HepG2 (cell line): ENCODE measurements at regions not wholly inside any gene's neighbourhood (a gene's known extent, or its start where the extent isn't known, plus 50 kb on each side); places are given as distances from the start of the nearest gene placed in this dataset.
A peak's percentile ranks its signal among the peaks of the same experiment; 100 is the strongest.

ENCODE experiments used
- ARNTL ChIP-seq: sonication (generic); formaldehyde crosslinking; IDR thresholded peaks from 2 replicates; pipeline ENCODE4 v1.4.0; 2020; ENCODE audit warnings: mild to moderate bottlenecking, missing genetic modification reagents
- BCL6 ChIP-seq: IDR thresholded peaks from 2 replicates; pipeline ENCODE4 v1.6.1; 2016; ENCODE audit warnings: missing genetic modification reagents, missing compliant biosample characterization
- EP300 ChIP-seq, 3 experiments: sonication (generic) in 1 of 3; formaldehyde crosslinking in 1 of 3; IDR thresholded peaks; 2 replicates each; pipeline versions ENCODE4 v1.5.1 to v1.6.1; 2011 to 2020; ENCODE audit warnings: low read depth in 2 of 3, low read length in 2 of 3, borderline replicate concordance in 1 of 3, improper control_type of control experiment in 1 of 3, mild to moderate bottlenecking in 1 of 3, missing genetic modification reagents in 1 of 3, moderate library complexity in 1 of 3
- HNF4G ChIP-seq, 2 experiments: sonication (generic) in 1 of 2; formaldehyde crosslinking in 1 of 2; IDR thresholded peaks; 2 replicates each; pipeline versions ENCODE4 v1.4.0 to v1.6.1; 2011 to 2020; ENCODE audit warnings: borderline replicate concordance in 2 of 2, low read depth in 2 of 2, mild to moderate bottlenecking in 2 of 2, low read length in 1 of 2, missing genetic modification reagents in 1 of 2, moderate library complexity in 1 of 2
- IKZF1 ChIP-seq: fragments of 450-650 bp; IDR thresholded peaks from 2 replicates; pipeline ENCODE4 v1.7.1; 2016
- NFE2L1 ChIP-seq: sonication (generic); formaldehyde crosslinking; IDR thresholded peaks from 2 replicates; pipeline ENCODE4 v1.4.0; 2020; ENCODE audit warnings: missing genetic modification reagents, mild to moderate bottlenecking, borderline replicate concordance
- NR2F6 ChIP-seq, 2 experiments: IDR thresholded peaks; 2 replicates each; pipeline ENCODE4 v1.6.1; 2016; ENCODE audit warnings: antibody characterized with exemption in 1 of 2, mild to moderate bottlenecking in 1 of 2
- SRSF4 ChIP-seq: fragments of 200-400 bp; formaldehyde crosslinking; IDR thresholded peaks from one replicate; pipeline ENCODE4 v1.6.1; 2018; ENCODE audit warnings: mild to moderate bottlenecking, low read depth, low read length, moderate library complexity; ENCODE audit not compliant: poor library complexity, severe bottlenecking
- TAF1 ChIP-seq: sonication (generic); formaldehyde crosslinking; IDR thresholded peaks from 2 replicates; pipeline ENCODE4 v1.4.0; 2020; ENCODE audit warnings: missing genetic modification reagents
- YY1 ChIP-seq: IDR thresholded peaks from 2 replicates; pipeline ENCODE4 v1.6.1; 2011; ENCODE audit warnings: low read length, low read depth, moderate library complexity, mild to moderate bottlenecking; ENCODE audit not compliant: insufficient read depth, insufficient replicate concordance
- ZNF501 ChIP-seq: sonication (generic); formaldehyde crosslinking; IDR thresholded peaks from 2 replicates; pipeline ENCODE4 v1.5.1; 2020; ENCODE audit warnings: mild to moderate bottlenecking, moderate library complexity, missing genetic modification reagents
- ZNF775 ChIP-seq: sonication (generic); formaldehyde crosslinking; IDR thresholded peaks from 2 replicates; pipeline ENCODE4 v1.4.0; 2020; ENCODE audit warnings: missing genetic modification reagents, mild to moderate bottlenecking, moderate library complexity, borderline replicate concordance
- TF ChIP-seq, protein P1 (sequence below), 2 experiments: sonication (generic) in 1 of 2; formaldehyde crosslinking in 1 of 2; IDR thresholded peaks; 2 replicates each; pipeline versions ENCODE4 v1.4.0 to v1.6.1; 2016 to 2020; ENCODE audit warnings: borderline replicate concordance in 1 of 2, low read depth in 1 of 2, mild to moderate bottlenecking in 1 of 2, missing genetic modification reagents in 1 of 2
- TF ChIP-seq, protein P2 (sequence below): sonication (generic); formaldehyde crosslinking; IDR thresholded peaks from 2 replicates; pipeline ENCODE4 v1.8.0; 2022; ENCODE audit warnings: missing genetic modification reagents, low read depth, mild to moderate bottlenecking, borderline replicate concordance
- TF ChIP-seq, protein P3 (sequence below): sonication (generic); formaldehyde crosslinking; conservative IDR thresholded peaks from 2 replicates; pipeline ENCODE4 v1.4.0; 2020; ENCODE audit warnings: mild to moderate bottlenecking, missing genetic modification reagents, moderate library complexity
- TF ChIP-seq, protein P4 (sequence below): sonication (generic); formaldehyde crosslinking; IDR thresholded peaks from 2 replicates; pipeline ENCODE4 v1.5.0; 2020; ENCODE audit warnings: missing genetic modification reagents, mild to moderate bottlenecking, borderline replicate concordance

DNA sequence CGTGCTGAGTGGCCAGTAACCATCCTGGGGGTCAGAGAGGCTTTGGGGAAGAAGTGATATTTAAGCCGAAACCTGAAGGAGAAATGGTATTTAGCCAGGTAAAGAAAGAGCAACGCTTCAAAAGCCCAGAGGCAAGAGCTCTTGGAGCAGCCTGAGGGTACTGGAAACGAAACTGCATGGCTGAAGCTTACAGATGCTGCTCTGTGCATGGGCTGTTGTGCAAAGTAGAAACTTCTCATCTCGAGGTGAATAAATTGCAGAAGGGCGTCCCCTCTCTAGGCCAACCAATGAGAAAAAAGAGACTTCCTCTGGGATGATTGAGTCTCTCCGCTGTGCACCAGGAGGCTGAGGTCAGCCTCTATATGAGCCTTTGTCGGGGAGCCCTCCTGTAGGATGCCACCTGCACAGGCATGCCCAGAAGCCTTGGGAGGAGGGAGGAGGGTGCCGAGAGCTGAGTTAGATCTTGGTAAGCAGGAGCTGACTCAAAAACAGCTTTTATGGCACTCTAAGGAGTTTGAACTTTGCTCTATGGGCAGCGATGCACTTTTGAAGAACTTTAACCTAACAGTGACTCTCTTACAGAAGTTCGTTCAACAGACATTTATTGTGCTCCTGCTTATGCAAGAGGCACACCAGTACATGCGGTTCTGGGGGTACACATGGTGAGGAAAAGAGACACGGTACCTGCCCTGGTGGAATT lies 61.6 kb upstream of the EDN1 start (continued):
- TF ChIP-seq, protein P1, sequence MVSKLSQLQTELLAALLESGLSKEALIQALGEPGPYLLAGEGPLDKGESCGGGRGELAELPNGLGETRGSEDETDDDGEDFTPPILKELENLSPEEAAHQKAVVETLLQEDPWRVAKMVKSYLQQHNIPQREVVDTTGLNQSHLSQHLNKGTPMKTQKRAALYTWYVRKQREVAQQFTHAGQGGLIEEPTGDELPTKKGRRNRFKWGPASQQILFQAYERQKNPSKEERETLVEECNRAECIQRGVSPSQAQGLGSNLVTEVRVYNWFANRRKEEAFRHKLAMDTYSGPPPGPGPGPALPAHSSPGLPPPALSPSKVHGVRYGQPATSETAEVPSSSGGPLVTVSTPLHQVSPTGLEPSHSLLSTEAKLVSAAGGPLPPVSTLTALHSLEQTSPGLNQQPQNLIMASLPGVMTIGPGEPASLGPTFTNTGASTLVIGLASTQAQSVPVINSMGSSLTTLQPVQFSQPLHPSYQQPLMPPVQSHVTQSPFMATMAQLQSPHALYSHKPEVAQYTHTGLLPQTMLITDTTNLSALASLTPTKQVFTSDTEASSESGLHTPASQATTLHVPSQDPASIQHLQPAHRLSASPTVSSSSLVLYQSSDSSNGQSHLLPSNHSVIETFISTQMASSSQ (IDR thresholded peaks at IDR 0.05; ENCODE audit: low read depth): no peak
- TF ChIP-seq, protein P1 (CRISPR knock-in tag; IDR thresholded peaks at IDR 0.05; ENCODE audit: borderline replicate concordance): no peak
- TF ChIP-seq, protein P2, sequence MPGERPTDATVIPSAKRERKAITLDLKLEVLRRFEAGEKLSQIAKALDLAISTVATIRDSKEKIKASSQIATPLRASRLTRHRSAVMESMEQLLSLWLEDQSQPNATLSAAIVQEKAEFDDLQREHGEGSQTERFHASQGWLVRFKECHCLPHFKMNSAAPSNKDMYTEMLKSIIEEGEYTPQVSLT (CRISPR knock-in tag): no peak
- TF ChIP-seq NFE2L1 (no peak), EP300 (IDR thresholded peaks at IDR 0.05; ENCODE audit: low read depth in 2 of 2, low read length in 2 of 2) (peak in 1 of 2 experiments; percentile 34; a peak in 1 of 4 replicates), EP300 (CRISPR knock-in tag; IDR thresholded peaks at IDR 0.05; ENCODE audit: borderline replicate concordance) (no peak), ARNTL (CRISPR knock-in tag) (0 out of 2 replicates have a peak, but pooled peaks have one; percentile 29), YY1 (no peak), TAF1 (CRISPR knock-in tag) (no peak), SRSF4 (no peak), HNF4G (IDR thresholded peaks at IDR 0.05; ENCODE audit: borderline replicate concordance, low read depth, low read length) (0 out of 2 replicates have a peak, but pooled peaks have one; percentile 50), HNF4G (CRISPR knock-in tag; IDR thresholded peaks at IDR 0.05; ENCODE audit: borderline replicate concordance, low read depth) (0 out of 2 replicates have a peak, but pooled peaks have one; percentile 23), IKZF1 (no peak), BCL6 (CRISPR knock-in tag) (peak; percentile 69), NR2F6 (IDR thresholded peaks at IDR 0.05) (peak; percentile 27; the same call in 1 of the 2 replicates), NR2F6 (CRISPR knock-in tag; IDR thresholded peaks at IDR 0.05) (no peak), ZNF775 (CRISPR knock-in tag) (no peak), ZNF501 (0 out of 2 replicates have a peak, but pooled peaks have one; percentile 33)
- TF ChIP-seq, protein P3, sequence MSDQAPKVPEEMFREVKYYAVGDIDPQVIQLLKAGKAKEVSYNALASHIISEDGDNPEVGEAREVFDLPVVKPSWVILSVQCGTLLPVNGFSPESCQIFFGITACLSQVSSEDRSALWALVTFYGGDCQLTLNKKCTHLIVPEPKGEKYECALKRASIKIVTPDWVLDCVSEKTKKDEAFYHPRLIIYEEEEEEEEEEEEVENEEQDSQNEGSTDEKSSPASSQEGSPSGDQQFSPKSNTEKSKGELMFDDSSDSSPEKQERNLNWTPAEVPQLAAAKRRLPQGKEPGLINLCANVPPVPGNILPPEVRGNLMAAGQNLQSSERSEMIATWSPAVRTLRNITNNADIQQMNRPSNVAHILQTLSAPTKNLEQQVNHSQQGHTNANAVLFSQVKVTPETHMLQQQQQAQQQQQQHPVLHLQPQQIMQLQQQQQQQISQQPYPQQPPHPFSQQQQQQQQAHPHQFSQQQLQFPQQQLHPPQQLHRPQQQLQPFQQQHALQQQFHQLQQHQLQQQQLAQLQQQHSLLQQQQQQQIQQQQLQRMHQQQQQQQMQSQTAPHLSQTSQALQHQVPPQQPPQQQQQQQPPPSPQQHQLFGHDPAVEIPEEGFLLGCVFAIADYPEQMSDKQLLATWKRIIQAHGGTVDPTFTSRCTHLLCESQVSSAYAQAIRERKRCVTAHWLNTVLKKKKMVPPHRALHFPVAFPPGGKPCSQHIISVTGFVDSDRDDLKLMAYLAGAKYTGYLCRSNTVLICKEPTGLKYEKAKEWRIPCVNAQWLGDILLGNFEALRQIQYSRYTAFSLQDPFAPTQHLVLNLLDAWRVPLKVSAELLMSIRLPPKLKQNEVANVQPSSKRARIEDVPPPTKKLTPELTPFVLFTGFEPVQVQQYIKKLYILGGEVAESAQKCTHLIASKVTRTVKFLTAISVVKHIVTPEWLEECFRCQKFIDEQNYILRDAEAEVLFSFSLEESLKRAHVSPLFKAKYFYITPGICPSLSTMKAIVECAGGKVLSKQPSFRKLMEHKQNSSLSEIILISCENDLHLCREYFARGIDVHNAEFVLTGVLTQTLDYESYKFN (CRISPR knock-in tag): peak; percentile 59
- TF ChIP-seq, protein P4, sequence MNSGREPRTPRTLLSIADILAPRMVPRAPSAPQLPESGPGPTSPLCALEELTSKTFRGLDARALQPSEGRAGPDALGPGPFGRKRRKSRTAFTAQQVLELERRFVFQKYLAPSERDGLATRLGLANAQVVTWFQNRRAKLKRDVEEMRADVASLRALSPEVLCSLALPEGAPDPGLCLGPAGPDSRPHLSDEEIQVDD (CRISPR knock-in tag): no peak
